OCI-LY7 (cell line): ENCODE measurements at regions not wholly inside any gene's neighbourhood (a gene's known extent, or its start where the extent isn't known, plus 50 kb on each side); places are given as distances from the start of the nearest gene placed in this dataset.

Experiments used
- CTCF ChIP-seq: fragments of 200-600 bp; sonication (generic); conservative IDR thresholded peaks from 2 replicates; pipeline ENCODE4 v1.5.1; 2014; ENCODE audit warnings: mild to moderate bottlenecking, antibody characterized with exemption, low read length, moderate library complexity, mixed read lengths
- EZH2phosphoT487 ChIP-seq: fragments of 200-600 bp; sonication (generic); IDR thresholded peaks from 2 replicates; pipeline ENCODE4 v1.6.1; 2018; ENCODE audit warnings: low read depth, borderline replicate concordance, mild to moderate bottlenecking, mixed run types, antibody characterized with exemption, low read length, moderate library complexity, mixed read lengths

- TF ChIP-seq CTCF (no peak), EZH2phosphoT487 (no peak)
Measured at GRCh38 chrX:40213092-40213491, 115.3 kb upstream of the BCOR start.
